HepG2 (cell line): ENCODE measurements at regions not wholly inside any gene's neighbourhood (a gene's known extent, or its start where the extent isn't known, plus 50 kb on each side); places are given as distances from the start of the nearest gene placed in this dataset.

Experiments used
- FOXP1 ChIP-seq, 2 experiments: fragments of 450-650 bp in 1 of 2; IDR thresholded peaks; 2 replicates each; pipeline ENCODE4 v1.6.1; 2017 to 2018; ENCODE audit warnings: antibody characterized with exemption in 1 of 2
- GATAD2A ChIP-seq: IDR thresholded peaks from 2 replicates; pipeline ENCODE4 v1.6.1; 2016
- HCFC1 ChIP-seq: fragments of 150-350 bp; IDR thresholded peaks from 2 replicates; pipeline ENCODE4 v1.6.1; 2014; ENCODE audit warnings: low read depth, low read length
- NCOA1 ChIP-seq: sonication (generic); formaldehyde crosslinking; IDR thresholded peaks from 2 replicates; pipeline ENCODE4 v1.9.0; 2021; ENCODE audit warnings: missing genetic modification reagents
- REXO4 ChIP-seq: sonication (generic); formaldehyde crosslinking; IDR thresholded peaks from 2 replicates; pipeline ENCODE4 v1.8.0; 2022; ENCODE audit warnings: missing genetic modification reagents, mild to moderate bottlenecking, borderline replicate concordance
- RXRA ChIP-seq: sonication (generic); formaldehyde crosslinking; IDR thresholded peaks from 2 replicates; pipeline ENCODE4 v1.5.1; 2020; ENCODE audit warnings: missing genetic modification reagents
- ZNF138 ChIP-seq: sonication (generic); formaldehyde crosslinking; IDR thresholded peaks from 2 replicates; pipeline ENCODE4 v1.5.0; 2020; ENCODE audit warnings: mild to moderate bottlenecking, low read depth, missing genetic modification reagents
- ZNF3 ChIP-seq: IDR thresholded peaks from 2 replicates; pipeline ENCODE4 v1.7.0; 2017; ENCODE audit warnings: inconsistent platforms
- ZNF496 ChIP-seq: sonication (generic); formaldehyde crosslinking; IDR thresholded peaks from 2 replicates; pipeline ENCODE4 v1.8.1; 2023; ENCODE audit warnings: mild to moderate bottlenecking, moderate library complexity, missing genetic modification reagents; ENCODE audit not compliant: insufficient replicate concordance
- ZNF607 ChIP-seq: sonication (generic); formaldehyde crosslinking; IDR thresholded peaks from 2 replicates; pipeline ENCODE4 v1.5.1; 2020; ENCODE audit warnings: missing genetic modification reagents, mild to moderate bottlenecking, borderline replicate concordance
- ZNF777 ChIP-seq: sonication (generic); formaldehyde crosslinking; IDR thresholded peaks from 2 replicates; pipeline ENCODE4 v1.4.0; 2020; ENCODE audit warnings: missing genetic modification reagents
- ZNF83 ChIP-seq: sonication (generic); formaldehyde crosslinking; IDR thresholded peaks from 2 replicates; pipeline ENCODE4 v1.4.0; 2020; ENCODE audit warnings: missing genetic modification reagents, mild to moderate bottlenecking, borderline replicate concordance
- TF ChIP-seq, protein P1 (sequence below): sonication (generic); formaldehyde crosslinking; IDR thresholded peaks from 2 replicates; pipeline ENCODE4 v1.5.1; 2020; ENCODE audit warnings: mild to moderate bottlenecking, missing genetic modification reagents, borderline replicate concordance
- TF ChIP-seq, protein P2 (sequence below): IDR thresholded peaks from 2 replicates; pipeline ENCODE4 v1.6.1; 2016
- TF ChIP-seq, protein P3 (sequence below): sonication (generic); formaldehyde crosslinking; IDR thresholded peaks from 2 replicates; pipeline ENCODE4 v1.9.0; 2022; ENCODE audit warnings: missing genetic modification reagents, mild to moderate bottlenecking, borderline replicate concordance
- TF ChIP-seq, protein P4 (sequence below): sonication (generic); formaldehyde crosslinking; IDR thresholded peaks from 2 replicates; pipeline ENCODE4 v1.8.1; 2023; ENCODE audit warnings: mild to moderate bottlenecking, missing genetic modification reagents
- TF ChIP-seq, protein P5 (sequence below): conservative IDR thresholded peaks from 2 replicates; pipeline ENCODE4 v1.6.1; 2018; ENCODE audit warnings: missing genetic modification reagents
- TF ChIP-seq, protein P6 (sequence below): sonication (generic); formaldehyde crosslinking; IDR thresholded peaks from 2 replicates; pipeline ENCODE4 v1.4.0; 2020; ENCODE audit warnings: missing genetic modification reagents
- TF ChIP-seq, protein P7 (sequence below): sonication (generic); formaldehyde crosslinking; IDR thresholded peaks from 2 replicates; pipeline ENCODE4 v1.4.0; 2020; ENCODE audit warnings: missing genetic modification reagents, low read depth, mild to moderate bottlenecking, borderline replicate concordance

DNA sequence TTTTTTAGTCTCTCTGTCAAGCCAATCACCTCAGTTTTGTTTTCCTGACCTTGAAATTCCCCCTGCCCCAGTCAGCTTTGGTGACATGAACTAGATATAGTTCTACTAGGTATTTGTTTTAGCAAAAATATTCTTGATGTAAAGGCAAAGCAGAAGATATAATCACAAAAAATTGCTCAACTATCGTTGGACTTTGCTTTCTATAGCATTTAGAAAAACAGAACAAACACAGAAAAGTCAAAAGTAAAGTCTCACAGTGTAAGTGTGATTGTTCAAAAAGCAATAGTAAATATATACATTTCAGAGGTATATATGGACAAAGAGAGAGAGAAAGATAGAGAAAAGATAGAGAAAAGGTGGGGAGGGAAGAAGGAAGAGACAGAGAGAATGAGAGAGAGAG, 305.9 kb downstream of the ADGRL2 start (continued):
- TF ChIP-seq, protein P1, sequence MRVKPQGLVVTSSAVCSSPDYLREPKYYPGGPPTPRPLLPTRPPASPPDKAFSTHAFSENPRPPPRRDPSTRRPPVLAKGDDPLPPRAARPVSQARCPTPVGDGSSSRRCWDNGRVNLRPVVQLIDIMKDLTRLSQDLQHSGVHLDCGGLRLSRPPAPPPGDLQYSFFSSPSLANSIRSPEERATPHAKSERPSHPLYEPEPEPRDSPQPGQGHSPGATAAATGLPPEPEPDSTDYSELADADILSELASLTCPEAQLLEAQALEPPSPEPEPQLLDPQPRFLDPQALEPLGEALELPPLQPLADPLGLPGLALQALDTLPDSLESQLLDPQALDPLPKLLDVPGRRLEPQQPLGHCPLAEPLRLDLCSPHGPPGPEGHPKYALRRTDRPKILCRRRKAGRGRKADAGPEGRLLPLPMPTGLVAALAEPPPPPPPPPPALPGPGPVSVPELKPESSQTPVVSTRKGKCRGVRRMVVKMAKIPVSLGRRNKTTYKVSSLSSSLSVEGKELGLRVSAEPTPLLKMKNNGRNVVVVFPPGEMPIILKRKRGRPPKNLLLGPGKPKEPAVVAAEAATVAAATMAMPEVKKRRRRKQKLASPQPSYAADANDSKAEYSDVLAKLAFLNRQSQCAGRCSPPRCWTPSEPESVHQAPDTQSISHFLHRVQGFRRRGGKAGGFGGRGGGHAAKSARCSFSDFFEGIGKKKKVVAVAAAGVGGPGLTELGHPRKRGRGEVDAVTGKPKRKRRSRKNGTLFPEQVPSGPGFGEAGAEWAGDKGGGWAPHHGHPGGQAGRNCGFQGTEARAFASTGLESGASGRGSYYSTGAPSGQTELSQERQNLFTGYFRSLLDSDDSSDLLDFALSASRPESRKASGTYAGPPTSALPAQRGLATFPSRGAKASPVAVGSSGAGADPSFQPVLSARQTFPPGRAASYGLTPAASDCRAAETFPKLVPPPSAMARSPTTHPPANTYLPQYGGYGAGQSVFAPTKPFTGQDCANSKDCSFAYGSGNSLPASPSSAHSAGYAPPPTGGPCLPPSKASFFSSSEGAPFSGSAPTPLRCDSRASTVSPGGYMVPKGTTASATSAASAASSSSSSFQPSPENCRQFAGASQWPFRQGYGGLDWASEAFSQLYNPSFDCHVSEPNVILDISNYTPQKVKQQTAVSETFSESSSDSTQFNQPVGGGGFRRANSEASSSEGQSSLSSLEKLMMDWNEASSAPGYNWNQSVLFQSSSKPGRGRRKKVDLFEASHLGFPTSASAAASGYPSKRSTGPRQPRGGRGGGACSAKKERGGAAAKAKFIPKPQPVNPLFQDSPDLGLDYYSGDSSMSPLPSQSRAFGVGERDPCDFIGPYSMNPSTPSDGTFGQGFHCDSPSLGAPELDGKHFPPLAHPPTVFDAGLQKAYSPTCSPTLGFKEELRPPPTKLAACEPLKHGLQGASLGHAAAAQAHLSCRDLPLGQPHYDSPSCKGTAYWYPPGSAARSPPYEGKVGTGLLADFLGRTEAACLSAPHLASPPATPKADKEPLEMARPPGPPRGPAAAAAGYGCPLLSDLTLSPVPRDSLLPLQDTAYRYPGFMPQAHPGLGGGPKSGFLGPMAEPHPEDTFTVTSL (CRISPR knock-in tag), result no peak
- TF ChIP-seq RXRA (CRISPR knock-in tag), result no peak
- TF ChIP-seq FOXP1 (IDR thresholded peaks at IDR 0.05), result no peak
- TF ChIP-seq FOXP1 (CRISPR knock-in tag; IDR thresholded peaks at IDR 0.05), result 0 out of 2 replicates have a peak, but pooled peaks have one; percentile 26
- TF ChIP-seq, protein P2, sequence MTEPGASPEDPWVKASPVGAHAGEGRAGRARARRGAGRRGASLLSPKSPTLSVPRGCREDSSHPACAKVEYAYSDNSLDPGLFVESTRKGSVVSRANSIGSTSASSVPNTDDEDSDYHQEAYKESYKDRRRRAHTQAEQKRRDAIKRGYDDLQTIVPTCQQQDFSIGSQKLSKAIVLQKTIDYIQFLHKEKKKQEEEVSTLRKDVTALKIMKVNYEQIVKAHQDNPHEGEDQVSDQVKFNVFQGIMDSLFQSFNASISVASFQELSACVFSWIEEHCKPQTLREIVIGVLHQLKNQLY (CRISPR knock-in tag), result no peak
- no peak for TF ChIP-seq NCOA1 (CRISPR knock-in tag)
- TF ChIP-seq GATAD2A (CRISPR knock-in tag), result peak; percentile 37; the same call in 1 of the 2 replicates
- TF ChIP-seq, protein P3, sequence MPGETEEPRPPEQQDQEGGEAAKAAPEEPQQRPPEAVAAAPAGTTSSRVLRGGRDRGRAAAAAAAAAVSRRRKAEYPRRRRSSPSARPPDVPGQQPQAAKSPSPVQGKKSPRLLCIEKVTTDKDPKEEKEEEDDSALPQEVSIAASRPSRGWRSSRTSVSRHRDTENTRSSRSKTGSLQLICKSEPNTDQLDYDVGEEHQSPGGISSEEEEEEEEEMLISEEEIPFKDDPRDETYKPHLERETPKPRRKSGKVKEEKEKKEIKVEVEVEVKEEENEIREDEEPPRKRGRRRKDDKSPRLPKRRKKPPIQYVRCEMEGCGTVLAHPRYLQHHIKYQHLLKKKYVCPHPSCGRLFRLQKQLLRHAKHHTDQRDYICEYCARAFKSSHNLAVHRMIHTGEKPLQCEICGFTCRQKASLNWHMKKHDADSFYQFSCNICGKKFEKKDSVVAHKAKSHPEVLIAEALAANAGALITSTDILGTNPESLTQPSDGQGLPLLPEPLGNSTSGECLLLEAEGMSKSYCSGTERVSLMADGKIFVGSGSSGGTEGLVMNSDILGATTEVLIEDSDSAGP (CRISPR knock-in tag), result no peak
- TF ChIP-seq ZNF607, result no peak
- no peak for TF ChIP-seq HCFC1
- TF ChIP-seq, protein P4, sequence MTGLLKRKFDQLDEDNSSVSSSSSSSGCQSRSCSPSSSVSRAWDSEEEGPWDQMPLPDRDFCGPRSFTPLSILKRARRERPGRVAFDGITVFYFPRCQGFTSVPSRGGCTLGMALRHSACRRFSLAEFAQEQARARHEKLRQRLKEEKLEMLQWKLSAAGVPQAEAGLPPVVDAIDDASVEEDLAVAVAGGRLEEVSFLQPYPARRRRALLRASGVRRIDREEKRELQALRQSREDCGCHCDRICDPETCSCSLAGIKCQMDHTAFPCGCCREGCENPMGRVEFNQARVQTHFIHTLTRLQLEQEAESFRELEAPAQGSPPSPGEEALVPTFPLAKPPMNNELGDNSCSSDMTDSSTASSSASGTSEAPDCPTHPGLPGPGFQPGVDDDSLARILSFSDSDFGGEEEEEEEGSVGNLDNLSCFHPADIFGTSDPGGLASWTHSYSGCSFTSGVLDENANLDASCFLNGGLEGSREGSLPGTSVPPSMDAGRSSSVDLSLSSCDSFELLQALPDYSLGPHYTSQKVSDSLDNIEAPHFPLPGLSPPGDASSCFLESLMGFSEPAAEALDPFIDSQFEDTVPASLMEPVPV (CRISPR knock-in tag), result no peak
- no peak for TF ChIP-seq ZNF777 (CRISPR knock-in tag)
- no peak for TF ChIP-seq ZNF496
- TF ChIP-seq, protein P5, sequence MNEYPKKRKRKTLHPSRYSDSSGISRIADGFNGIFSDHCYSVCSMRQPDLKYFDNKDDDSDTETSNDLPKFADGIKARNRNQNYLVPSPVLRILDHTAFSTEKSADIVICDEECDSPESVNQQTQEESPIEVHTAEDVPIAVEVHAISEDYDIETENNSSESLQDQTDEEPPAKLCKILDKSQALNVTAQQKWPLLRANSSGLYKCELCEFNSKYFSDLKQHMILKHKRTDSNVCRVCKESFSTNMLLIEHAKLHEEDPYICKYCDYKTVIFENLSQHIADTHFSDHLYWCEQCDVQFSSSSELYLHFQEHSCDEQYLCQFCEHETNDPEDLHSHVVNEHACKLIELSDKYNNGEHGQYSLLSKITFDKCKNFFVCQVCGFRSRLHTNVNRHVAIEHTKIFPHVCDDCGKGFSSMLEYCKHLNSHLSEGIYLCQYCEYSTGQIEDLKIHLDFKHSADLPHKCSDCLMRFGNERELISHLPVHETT (CRISPR knock-in tag), result no peak
- TF ChIP-seq, protein P6, sequence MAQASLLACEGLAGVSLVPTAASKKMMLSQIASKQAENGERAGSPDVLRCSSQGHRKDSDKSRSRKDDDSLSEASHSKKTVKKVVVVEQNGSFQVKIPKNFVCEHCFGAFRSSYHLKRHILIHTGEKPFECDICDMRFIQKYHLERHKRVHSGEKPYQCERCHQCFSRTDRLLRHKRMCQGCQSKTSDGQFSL (CRISPR knock-in tag), result no peak
- TF ChIP-seq REXO4 (CRISPR knock-in tag), result no peak
- no peak for TF ChIP-seq ZNF83
- TF ChIP-seq ZNF138 (CRISPR knock-in tag), result no peak
- TF ChIP-seq, protein P7, sequence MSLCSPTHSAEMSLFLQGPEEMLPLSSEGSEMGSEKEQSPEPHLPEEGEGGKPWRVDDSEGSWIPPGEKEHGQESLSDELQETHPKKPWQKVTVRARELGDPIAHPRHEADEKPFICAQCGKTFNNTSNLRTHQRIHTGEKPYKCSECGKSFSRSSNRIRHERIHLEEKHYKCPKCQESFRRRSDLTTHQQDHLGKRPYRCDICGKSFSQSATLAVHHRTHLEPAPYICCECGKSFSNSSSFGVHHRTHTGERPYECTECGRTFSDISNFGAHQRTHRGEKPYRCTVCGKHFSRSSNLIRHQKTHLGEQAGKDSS (CRISPR knock-in tag), result no peak
- TF ChIP-seq ZNF3 (CRISPR knock-in tag), result no peak
